Activated naive CD8-positive, alpha-beta T cell treated with anti-CD3 and anti-CD28 coated beads, Interleukin-2, amount 50 U/mL, for 16 hours (primary cell): ENCODE measurements at regions not wholly inside any gene's neighbourhood (a gene's known extent, or its start where the extent isn't known, plus 50 kb on each side); places are given as distances from the start of the nearest gene placed in this dataset.

Source experiments
- DNase-seq: peaks from one replicate; pipeline ENCODE4 v3.0.0-alpha.2; 2020; ENCODE audit warnings: low read depth, low spot score

GRCh38 chr1:239593527-239593926 lies 207.2 kb downstream of the CHRM3 start:
- no peak for DNase-seq

- no peak for DNase-seq
Observed at GRCh38 chr1:239600588-239600987, 214.2 kb downstream of the CHRM3 start.

GRCh38 chr1:239601108-239601507 lies 214.7 kb downstream of the CHRM3 start:
- DNase-seq = no peak

- no peak for DNase-seq
Observed at GRCh38 chr1:239603530-239603929, 217.2 kb downstream of the CHRM3 start.

- DNase-seq = no peak
Observed at GRCh38 chr1:239606850-239607400, 220.6 kb downstream of the CHRM3 start.

GRCh38 chr1:239608469-239608868 lies 222.1 kb downstream of the CHRM3 start:
- DNase-seq = no peak

GRCh38 chr1:239612379-239612778 lies 226.0 kb downstream of the CHRM3 start:
- no peak for DNase-seq

GRCh38 chr1:239616673-239617072 lies 230.3 kb downstream of the CHRM3 start:
- no peak for DNase-seq

- no peak for DNase-seq
Observed at GRCh38 chr1:239617259-239617658, 230.9 kb downstream of the CHRM3 start.

GRCh38 chr1:239617731-239618130 lies 231.4 kb downstream of the CHRM3 start:
- no peak for DNase-seq

- DNase-seq = no peak
Observed at GRCh38 chr1:239619190-239619589, 232.8 kb downstream of the CHRM3 start.

GRCh38 chr1:239630767-239631166 lies 244.4 kb downstream of the CHRM3 start:
- DNase-seq = no peak

- no peak for DNase-seq
Observed at GRCh38 chr1:239633432-239633831, 247.1 kb downstream of the CHRM3 start.

- DNase-seq = no peak
Observed at GRCh38 chr1:239635276-239635675, 248.9 kb downstream of the CHRM3 start.

- DNase-seq = no peak
Observed at GRCh38 chr1:239636347-239636746, 250.0 kb downstream of the CHRM3 start.

GRCh38 chr1:239644604-239645003 lies 258.2 kb downstream of the CHRM3 start:
- no peak for DNase-seq

GRCh38 chr1:239647045-239647444 lies 260.7 kb downstream of the CHRM3 start:
- no peak for DNase-seq

GRCh38 chr1:239647964-239648632 lies 261.7 kb downstream of the CHRM3 start:
- no peak for DNase-seq

- no peak for DNase-seq
Observed at GRCh38 chr1:239655023-239655422, 268.7 kb downstream of the CHRM3 start.

- no peak for DNase-seq
Observed at GRCh38 chr1:239657291-239657690, 270.9 kb downstream of the CHRM3 start.

GRCh38 chr1:239662950-239663349 lies 276.6 kb downstream of the CHRM3 start:
- no peak for DNase-seq

GRCh38 chr1:239672256-239672655 lies 285.9 kb downstream of the CHRM3 start:
- no peak for DNase-seq

- DNase-seq = no peak
Observed at GRCh38 chr1:239675735-239676134, 289.4 kb downstream of the CHRM3 start.
